ENCODE measurements at regions not wholly inside any gene's neighbourhood (a gene's known extent, or its start where the extent isn't known, plus 50 kb on each side); places are given as distances from the start of the nearest gene placed in this dataset.

DNA sequence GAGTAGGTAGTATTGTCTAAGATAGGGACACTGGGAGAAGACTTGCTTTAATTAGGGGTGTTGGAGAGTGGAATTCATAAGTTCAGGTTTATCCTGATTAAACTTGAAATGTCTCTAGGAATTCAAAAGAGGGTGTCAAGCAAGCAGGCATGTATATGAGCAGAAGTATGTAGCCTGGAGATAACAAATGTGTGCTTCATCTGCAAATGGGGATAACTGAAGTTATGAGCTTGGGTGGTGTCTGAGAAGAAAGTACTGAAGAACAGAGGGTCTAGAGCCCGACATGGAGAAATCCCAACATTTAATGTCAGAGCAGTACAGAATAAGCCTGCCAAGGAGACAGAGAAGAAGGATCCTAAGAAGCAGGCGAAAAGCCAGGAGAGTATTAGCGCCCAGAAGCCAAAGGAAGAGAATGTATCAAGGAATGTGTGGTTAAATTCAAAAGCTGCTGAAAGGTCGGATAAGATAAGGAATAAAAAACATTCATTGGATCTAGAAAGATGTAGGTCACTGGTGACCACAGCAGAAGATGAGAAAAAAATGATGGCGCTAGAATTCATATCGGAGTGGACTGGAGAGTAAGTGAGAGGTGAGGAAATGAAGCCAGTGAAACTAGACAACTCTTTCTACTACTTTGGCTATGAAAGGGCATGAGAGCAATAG, 401.5 kb upstream of the PIK3R1 start:
- SMC1A ChIA-PET (ENCODE audit: uncharacterized antibody, unreplicated experiment): no interaction called here

More for the DNA sequence above, 401.5 kb upstream of the PIK3R1 start:
- H3K4me3 ChIP-seq: no peak overlapping the region
- no peaks in the 10 kb centered on the region for H3K79me2 ChIP-seq (ENCODE audit: control insufficient read depth, insufficient read depth, low read length)
- in situ Hi-C loops (cut with MboI): no loop called here
- DNase-seq (ENCODE audit: low read depth, low spot score): no peak
- no peaks in the 10 kb centered on the region for H3K9me3 ChIP-seq (replicated peaks; ENCODE audit: control insufficient read depth, insufficient read depth, low read length)
- H3K27ac ChIP-seq (ENCODE audit: control insufficient read depth, insufficient read depth): no peak overlapping the region
- WGBS (ENCODE audit: insufficient coverage, insufficient replicate concordance, low lambda C conversion rate, missing lambda C conversion rate): 69% methylated on average over 6 of the region's 6 CpGs
- no peak overlapping the region for H2AFZ ChIP-seq (ENCODE audit: control insufficient read depth, low read depth, low read length)
- H3K4me1 ChIP-seq (ENCODE audit: control insufficient read depth, insufficient read depth, low read length): no peaks in the 10 kb centered on the region
- BruUV-seq (replicated peaks): no TSS peak
- intact Hi-C loops (cut with micrococcal nuclease; ENCODE audit: unreplicated experiment): no loop called here
- no peaks in the 10 kb centered on the region for H3K27me3 ChIP-seq (replicated peaks in 1 of 2; ENCODE audit: control insufficient read depth in 2 of 2, insufficient read depth in 2 of 2, low read length in 1 of 2)
- no peaks in the 10 kb centered on the region for H4K20me1 ChIP-seq (ENCODE audit: control insufficient read depth, insufficient read depth)
- RAD21 ChIA-PET (ENCODE audit: unreplicated experiment): no interaction called here
- ATAC-seq: no peak
- CTCF ChIA-PET: no interaction called here
- FAIRE-seq: no peak
- POLR2A ChIA-PET: no interaction called here
- no peaks in the 10 kb centered on the region for H3K36me3 ChIP-seq (ENCODE audit: control insufficient read depth in 2 of 2, insufficient read depth in 2 of 2, low read length in 1 of 2)
- no peak overlapping the region for H3K9ac ChIP-seq (ENCODE audit: control insufficient read depth, insufficient read depth, low read length)
- TF ChIP-seq CHD2 (IDR thresholded peaks at IDR 0.05; ENCODE audit: borderline replicate concordance, low read depth, low read length) (no peak), ATF7 (IDR thresholded peaks at IDR 0.05; ENCODE audit: low read depth) (no peak), EZH2 (IDR thresholded peaks at IDR 0.05; ENCODE audit: borderline replicate concordance, control insufficient read depth, low read depth, low read length) (no peak), NFYB (IDR thresholded peaks at IDR 0.05; ENCODE audit: insufficient read depth, low read depth, low read length) (no peak), TARDBP (IDR thresholded peaks at IDR 0.05; ENCODE audit: borderline replicate concordance) (no peak), ZNF384 (IDR thresholded peaks at IDR 0.05; ENCODE audit: borderline replicate concordance, low read depth, low read length) (no peak), STAT1 (conservative IDR thresholded peaks at IDR 0.05) (no peak), NFYA (IDR thresholded peaks at IDR 0.05; ENCODE audit: borderline replicate concordance, low read depth, low read length) (no peak), PAX8 (IDR thresholded peaks at IDR 0.05) (no peak), SMC3 (IDR thresholded peaks at IDR 0.05; ENCODE audit: borderline replicate concordance, low read length) (no peak), HDAC2 (IDR thresholded peaks at IDR 0.05) (no peak), NFIC (IDR thresholded peaks at IDR 0.05; ENCODE audit: low read depth, low read length) (no peak), KAT2A (conservative IDR thresholded peaks at IDR 0.05; ENCODE audit: control insufficient read depth, low read depth, low read length) (no peak), PAX5 (IDR thresholded peaks at IDR 0.05; ENCODE audit: borderline replicate concordance, low read depth, low read length) (no peak), ZSCAN29 (IDR thresholded peaks at IDR 0.05) (no peak)
- TF ChIP-seq, protein P1, sequence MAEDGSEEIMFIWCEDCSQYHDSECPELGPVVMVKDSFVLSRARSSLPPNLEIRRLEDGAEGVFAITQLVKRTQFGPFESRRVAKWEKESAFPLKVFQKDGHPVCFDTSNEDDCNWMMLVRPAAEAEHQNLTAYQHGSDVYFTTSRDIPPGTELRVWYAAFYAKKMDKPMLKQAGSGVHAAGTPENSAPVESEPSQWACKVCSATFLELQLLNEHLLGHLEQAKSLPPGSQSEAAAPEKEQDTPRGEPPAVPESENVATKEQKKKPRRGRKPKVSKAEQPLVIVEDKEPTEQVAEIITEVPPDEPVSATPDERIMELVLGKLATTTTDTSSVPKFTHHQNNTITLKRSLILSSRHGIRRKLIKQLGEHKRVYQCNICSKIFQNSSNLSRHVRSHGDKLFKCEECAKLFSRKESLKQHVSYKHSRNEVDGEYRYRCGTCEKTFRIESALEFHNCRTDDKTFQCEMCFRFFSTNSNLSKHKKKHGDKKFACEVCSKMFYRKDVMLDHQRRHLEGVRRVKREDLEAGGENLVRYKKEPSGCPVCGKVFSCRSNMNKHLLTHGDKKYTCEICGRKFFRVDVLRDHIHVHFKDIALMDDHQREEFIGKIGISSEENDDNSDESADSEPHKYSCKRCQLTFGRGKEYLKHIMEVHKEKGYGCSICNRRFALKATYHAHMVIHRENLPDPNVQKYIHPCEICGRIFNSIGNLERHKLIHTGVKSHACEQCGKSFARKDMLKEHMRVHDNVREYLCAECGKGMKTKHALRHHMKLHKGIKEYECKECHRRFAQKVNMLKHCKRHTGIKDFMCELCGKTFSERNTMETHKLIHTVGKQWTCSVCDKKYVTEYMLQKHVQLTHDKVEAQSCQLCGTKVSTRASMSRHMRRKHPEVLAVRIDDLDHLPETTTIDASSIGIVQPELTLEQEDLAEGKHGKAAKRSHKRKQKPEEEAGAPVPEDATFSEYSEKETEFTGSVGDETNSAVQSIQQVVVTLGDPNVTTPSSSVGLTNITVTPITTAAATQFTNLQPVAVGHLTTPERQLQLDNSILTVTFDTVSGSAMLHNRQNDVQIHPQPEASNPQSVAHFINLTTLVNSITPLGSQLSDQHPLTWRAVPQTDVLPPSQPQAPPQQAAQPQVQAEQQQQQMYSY (CRISPR knock-in tag; IDR thresholded peaks at IDR 0.05): no peak
- TF ChIP-seq, protein P2, sequence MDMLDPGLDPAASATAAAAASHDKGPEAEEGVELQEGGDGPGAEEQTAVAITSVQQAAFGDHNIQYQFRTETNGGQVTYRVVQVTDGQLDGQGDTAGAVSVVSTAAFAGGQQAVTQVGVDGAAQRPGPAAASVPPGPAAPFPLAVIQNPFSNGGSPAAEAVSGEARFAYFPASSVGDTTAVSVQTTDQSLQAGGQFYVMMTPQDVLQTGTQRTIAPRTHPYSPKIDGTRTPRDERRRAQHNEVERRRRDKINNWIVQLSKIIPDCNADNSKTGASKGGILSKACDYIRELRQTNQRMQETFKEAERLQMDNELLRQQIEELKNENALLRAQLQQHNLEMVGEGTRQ (IDR thresholded peaks at IDR 0.05; ENCODE audit: borderline replicate concordance, low read depth, low read length): no peak
- TF ChIP-seq, protein P3, sequence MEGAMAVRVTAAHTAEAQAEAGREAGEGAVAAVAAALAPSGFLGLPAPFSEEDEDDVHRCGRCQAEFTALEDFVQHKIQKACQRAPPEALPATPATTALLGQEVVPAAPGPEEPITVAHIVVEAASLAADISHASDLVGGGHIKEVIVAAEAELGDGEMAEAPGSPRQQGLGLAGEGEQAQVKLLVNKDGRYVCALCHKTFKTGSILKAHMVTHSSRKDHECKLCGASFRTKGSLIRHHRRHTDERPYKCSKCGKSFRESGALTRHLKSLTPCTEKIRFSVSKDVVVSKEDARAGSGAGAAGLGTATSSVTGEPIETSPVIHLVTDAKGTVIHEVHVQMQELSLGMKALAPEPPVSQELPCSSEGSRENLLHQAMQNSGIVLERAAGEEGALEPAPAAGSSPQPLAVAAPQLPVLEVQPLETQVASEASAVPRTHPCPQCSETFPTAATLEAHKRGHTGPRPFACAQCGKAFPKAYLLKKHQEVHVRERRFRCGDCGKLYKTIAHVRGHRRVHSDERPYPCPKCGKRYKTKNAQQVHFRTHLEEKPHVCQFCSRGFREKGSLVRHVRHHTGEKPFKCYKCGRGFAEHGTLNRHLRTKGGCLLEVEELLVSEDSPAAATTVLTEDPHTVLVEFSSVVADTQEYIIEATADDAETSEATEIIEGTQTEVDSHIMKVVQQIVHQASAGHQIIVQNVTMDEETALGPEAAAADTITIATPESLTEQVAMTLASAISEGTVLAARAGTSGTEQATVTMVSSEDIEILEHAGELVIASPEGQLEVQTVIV (IDR thresholded peaks at IDR 0.05; ENCODE audit: borderline replicate concordance, partially characterized antibody): no peak
- H3K4me2 ChIP-seq (ENCODE audit: control insufficient read depth, insufficient read depth): no peak overlapping the region
